ENCODE measurements at regions not wholly inside any gene's neighbourhood (a gene's known extent, or its start where the extent isn't known, plus 50 kb on each side); places are given as distances from the start of the nearest gene placed in this dataset.
A peak's percentile ranks its signal among the peaks of the same experiment; 100 is the strongest.

GRCh38 chr11:27287205-27287604 lies 75.8 kb downstream of the CCDC34 start:
- DNase-seq, result no peak

- no peak for DNase-seq
These were observed 77.3 kb downstream of the CCDC34 start for GRCh38 chr11:27285761-27286160.

GRCh38 chr11:27282806-27283205 lies 80.2 kb downstream of the CCDC34 start:
- no peak for DNase-seq

GRCh38 chr11:27281740-27282590 lies 81.0 kb downstream of the CCDC34 start:
- DNase-seq, result no peak

GRCh38 chr11:27281276-27281675 lies 81.7 kb downstream of the CCDC34 start:
- DNase-seq, result no peak

- no peak for DNase-seq
These were observed 82.9 kb downstream of the CCDC34 start for GRCh38 chr11:27280140-27280539.

GRCh38 chr11:27279460-27279859 lies 83.6 kb downstream of the CCDC34 start:
- DNase-seq, result no peak

- no peak for DNase-seq
These were observed 85.2 kb downstream of the CCDC34 start for GRCh38 chr11:27277843-27278242.

GRCh38 chr11:27276141-27276540 lies 86.9 kb downstream of the CCDC34 start:
- DNase-seq, result no peak

- peak in 1 of 2 experiments; percentile 20 for DNase-seq
These were observed 88.1 kb downstream of the CCDC34 start for GRCh38 chr11:27274854-27275395.

GRCh38 chr11:27266125-27266524 lies 96.9 kb downstream of the CCDC34 start:
- no peak for DNase-seq

GRCh38 chr11:27263986-27264385 lies 99.0 kb downstream of the CCDC34 start:
- DNase-seq, result no peak

GRCh38 chr11:27263046-27263445 lies 100.0 kb downstream of the CCDC34 start:
- no peak for DNase-seq

GRCh38 chr11:27255447-27255828 lies 107.6 kb downstream of the CCDC34 start:
- DNase-seq, result no peak

- DNase-seq, result no peak
These were observed 108.1 kb downstream of the CCDC34 start for GRCh38 chr11:27254744-27255446.

GRCh38 chr11:27253224-27253623 lies 109.8 kb downstream of the CCDC34 start:
- DNase-seq, result no peak

GRCh38 chr11:27250867-27251665 lies 111.9 kb downstream of the CCDC34 start:
- no peak for DNase-seq

GRCh38 chr11:27248576-27249509 lies 114.2 kb downstream of the CCDC34 start:
- no peak for DNase-seq

GRCh38 chr11:27247660-27248059 lies 115.4 kb downstream of the CCDC34 start:
- DNase-seq, result no peak

- no peak for DNase-seq
These were observed 116.1 kb downstream of the CCDC34 start for GRCh38 chr11:27246925-27247324.

GRCh38 chr11:27244900-27245299 lies 118.1 kb downstream of the CCDC34 start:
- no peak for DNase-seq

GRCh38 chr11:27242591-27242990 lies 120.4 kb downstream of the CCDC34 start:
- DNase-seq, result no peak
